SIG-M5 treated with dmso at 0.1 percent for 504 hours (cell line): ENCODE measurements at regions not wholly inside any gene's neighbourhood (a gene's known extent, or its start where the extent isn't known, plus 50 kb on each side); places are given as distances from the start of the nearest gene placed in this dataset.
"Not testable (repeated sequence)": the region's sequence is repeated elsewhere in the genome, so short reads cannot be mapped to it uniquely, and the experiment has no call there.

Experiments used
- DNase-seq: peaks from one replicate; lab custom pipeline; 2025; ENCODE audit not compliant: unreplicated experiment; lab: John Stamatoyannopoulos, UW

GRCh38 chr10:109417803-109418202 is 505.5 kb downstream of the XPNPEP1 start:
- no peak for DNase-seq

- no peak for DNase-seq
Observed at GRCh38 chr10:109412353-109412752, 511.0 kb downstream of the XPNPEP1 start.

- DNase-seq: no peak
Observed at GRCh38 chr10:109411917-109412316, 511.4 kb downstream of the XPNPEP1 start.

GRCh38 chr10:109405338-109405737 is 518.0 kb downstream of the XPNPEP1 start:
- no peak for DNase-seq

GRCh38 chr10:109403551-109403950 is 519.8 kb downstream of the XPNPEP1 start:
- no peak for DNase-seq

GRCh38 chr10:109393425-109393824 is 529.9 kb downstream of the XPNPEP1 start:
- DNase-seq: no peak

- DNase-seq: no peak
Observed at GRCh38 chr10:109386921-109387320, 536.4 kb downstream of the XPNPEP1 start.

GRCh38 chr10:109386101-109386500 is 537.2 kb downstream of the XPNPEP1 start:
- DNase-seq: no peak

- no peak for DNase-seq
Observed at GRCh38 chr10:109379186-109379585, 544.1 kb downstream of the XPNPEP1 start.

GRCh38 chr10:109374215-109374614 is 549.1 kb downstream of the XPNPEP1 start:
- DNase-seq: no peak

- no peak for DNase-seq
Observed at GRCh38 chr10:109359316-109359715, 564.0 kb downstream of the XPNPEP1 start.

GRCh38 chr10:109358325-109358724 is 565.0 kb downstream of the XPNPEP1 start:
- DNase-seq: no peak

- no peak for DNase-seq
Observed at GRCh38 chr10:109348324-109348723, 575.0 kb downstream of the XPNPEP1 start.

- DNase-seq: no peak
Observed at GRCh38 chr10:109343293-109343692, 580.0 kb downstream of the XPNPEP1 start.

- no peak for DNase-seq
Observed at GRCh38 chr10:109341986-109342385, 581.3 kb downstream of the XPNPEP1 start.

GRCh38 chr10:109328001-109328400 is 595.3 kb downstream of the XPNPEP1 start:
- no peak for DNase-seq

GRCh38 chr10:109327266-109327665 is 596.0 kb downstream of the XPNPEP1 start:
- DNase-seq: no peak

GRCh38 chr10:109324721-109325120 is 598.6 kb downstream of the XPNPEP1 start:
- DNase-seq: no peak

- DNase-seq: no peak
Observed at GRCh38 chr10:109317746-109318366, 605.5 kb downstream of the XPNPEP1 start.

- not testable (repeated sequence) for DNase-seq
Observed at GRCh38 chr10:109314016-109314415, 609.3 kb downstream of the XPNPEP1 start.

GRCh38 chr10:109312555-109312954 is 610.8 kb downstream of the XPNPEP1 start:
- DNase-seq: not testable (repeated sequence)

- DNase-seq: no peak
Observed at GRCh38 chr10:109308971-109309370, 614.3 kb downstream of the XPNPEP1 start.

GRCh38 chr10:109307102-109307501 is 616.2 kb downstream of the XPNPEP1 start:
- DNase-seq: not testable (repeated sequence)
